Endothelial cell of umbilical vein (primary cell): ENCODE measurements at regions not wholly inside any gene's neighbourhood (a gene's known extent, or its start where the extent isn't known, plus 50 kb on each side); places are given as distances from the start of the nearest gene placed in this dataset.

ENCODE experiments used
- BruUV-seq: library from RNA; stranded (reverse); fragments of 400-500 nt; replicated peaks from 2 replicates; lab custom pipeline; 2021; lab: Mats Ljungman, UMichigan
- CTCF ChIA-PET: fragments of 300-600, 350-600 bp; sonication (Branson Sonifier 250); formaldehyde crosslinking; loops from one replicate; lab custom pipeline; 2021; ENCODE audit warnings: antibody characterized with exemption, inconsistent platforms; lab: Charles Lee
- POLR2A ChIA-PET: fragments of 300-600, 350-600 bp; sonication (Branson Sonifier 250); formaldehyde crosslinking; loops from one replicate; lab custom pipeline; 2021; ENCODE audit warnings: antibody characterized with exemption, inconsistent platforms; lab: Charles Lee
- DNase-seq: peaks from one replicate; pipeline ENCODE4 v3.0.0-alpha.2; 2011; ENCODE audit warnings: low read depth, low spot score
- FAIRE-seq: peaks from 2 replicates; lab custom pipeline; 2011; peaks lifted over from hg19 to GRCh38; lab: Jason Lieb, UNC
- H2AFZ ChIP-seq: 2 replicates; pipeline ENCODE4 v1.6.0; 2012; ENCODE audit warnings: low read depth, low read length, control low read depth, inconsistent platforms
- H3K27ac ChIP-seq: 2 replicates; pipeline ENCODE4 v1.5.1; 2011; ENCODE audit warnings: low read depth, mild to moderate bottlenecking, control low read depth, low read length, moderate library complexity; ENCODE audit not compliant: insufficient read depth
- H3K27me3 ChIP-seq, 2 experiments: 2 replicates each; pipeline versions ENCODE4 v1.6.0 to v1.6.1; 2011; ENCODE audit warnings: low read length in 2 of 2, mixed read lengths in 1 of 2; ENCODE audit not compliant: control insufficient read depth in 2 of 2, insufficient read depth in 2 of 2
- H3K36me3 ChIP-seq, 2 experiments: 2 replicates in 1 of 2; 3 replicates in 1 of 2; pipeline ENCODE4 v1.5.1; 2011; ENCODE audit warnings: low read length in 2 of 2, mild to moderate bottlenecking in 1 of 2, moderate library complexity in 1 of 2; ENCODE audit not compliant: control insufficient read depth in 2 of 2, insufficient read depth in 2 of 2; ENCODE audit errors: extremely low read depth in 1 of 2
- H3K4me1 ChIP-seq: 3 replicates; pipeline ENCODE4 v1.5.1; 2011; ENCODE audit warnings: mild to moderate bottlenecking, low read length; ENCODE audit not compliant: control insufficient read depth, insufficient read depth; ENCODE audit errors: extremely low read depth
- H3K4me2 ChIP-seq: 2 replicates; pipeline ENCODE4 v1.6.1; 2011; ENCODE audit warnings: low read length, control low read depth, mixed read lengths; ENCODE audit not compliant: insufficient read depth
- H3K4me3 ChIP-seq, 3 experiments: fragments of 200-600 bp in 1 of 3; sonication (generic), shearing (Covaris generic) in 1 of 3; replicated peaks in 1 of 3; 2 replicates each; pipeline ENCODE4 v1.5.1; 2011 to 2016; ENCODE audit warnings: control low read depth in 3 of 3, low read length in 3 of 3, mild to moderate bottlenecking in 2 of 3, inconsistent platforms in 1 of 3, low read depth in 1 of 3, moderate library complexity in 1 of 3; ENCODE audit not compliant: insufficient read depth in 1 of 3
- H3K79me2 ChIP-seq: 2 replicates; pipeline ENCODE4 v1.6.0; 2012; ENCODE audit warnings: low read length, inconsistent platforms; ENCODE audit not compliant: control insufficient read depth, insufficient read depth
- H3K9ac ChIP-seq: replicated peaks from 2 replicates; pipeline ENCODE3; 2011; ENCODE audit warnings: low read length, control low read depth; ENCODE audit not compliant: insufficient read depth; ENCODE audit errors: extremely low read depth
- H3K9me1 ChIP-seq: replicated peaks from 3 replicates; pipeline ENCODE4 v1.6.0; 2011; ENCODE audit warnings: mild to moderate bottlenecking, low read length; ENCODE audit not compliant: control insufficient read depth, insufficient read depth; ENCODE audit errors: extremely low read depth
- H3K9me3 ChIP-seq: replicated peaks from 2 replicates; pipeline ENCODE4 v1.5.1; 2012; ENCODE audit warnings: low read length, inconsistent platforms; ENCODE audit not compliant: control insufficient read depth, insufficient read depth
- H4K20me1 ChIP-seq: replicated peaks from 2 replicates; pipeline ENCODE3; 2011; ENCODE audit warnings: mild to moderate bottlenecking, low read length; ENCODE audit not compliant: control insufficient read depth, insufficient read depth; ENCODE audit errors: extremely low read depth
- CTCF ChIP-seq, 2 donors: IDR thresholded peaks; 1 replicate in 1 of 2; 2 replicates in 1 of 2; pipeline ENCODE4 v1.5.1; 2011; ENCODE audit warnings: low read length in 2 of 2, mild to moderate bottlenecking in 2 of 2, moderate library complexity in 2 of 2, control low read depth in 1 of 2, inconsistent platforms in 1 of 2, low read depth in 1 of 2; ENCODE audit not compliant: insufficient read depth in 1 of 2; ENCODE audit errors: extremely low read depth in 1 of 2
- EZH2 ChIP-seq: IDR thresholded peaks from 2 replicates; pipeline ENCODE4 v1.6.1; 2012; ENCODE audit warnings: borderline replicate concordance, low read depth, mild to moderate bottlenecking, moderate library complexity, low read length, inconsistent platforms; ENCODE audit not compliant: severe bottlenecking
- FOS ChIP-seq: IDR thresholded peaks from 2 replicates; pipeline ENCODE4 v1.6.1; 2011; ENCODE audit warnings: mild to moderate bottlenecking, low read length, moderate library complexity, borderline replicate concordance; ENCODE audit not compliant: insufficient read depth
- GATA2 ChIP-seq: IDR thresholded peaks from 2 replicates; pipeline ENCODE4 v1.7.0; 2011; ENCODE audit warnings: low read depth, mild to moderate bottlenecking, moderate library complexity, mixed read lengths, low read length; ENCODE audit not compliant: insufficient read length, insufficient read depth
- JUN ChIP-seq: IDR thresholded peaks from 2 replicates; pipeline ENCODE4 v1.6.1; 2011; ENCODE audit warnings: borderline replicate concordance, low read depth; ENCODE audit not compliant: insufficient read length, insufficient read depth
- MAX ChIP-seq: IDR thresholded peaks from 2 replicates; pipeline ENCODE4 v1.6.1; 2011; ENCODE audit not compliant: insufficient read depth, insufficient read length
- MYC ChIP-seq: IDR thresholded peaks from one replicate; pipeline ENCODE4 v1.6.1; 2011; ENCODE audit warnings: mild to moderate bottlenecking, low read depth, low read length
- POLR2A ChIP-seq: IDR thresholded peaks from 2 replicates; pipeline ENCODE4 v1.6.1; 2012; ENCODE audit warnings: low read depth, mild to moderate bottlenecking, control low read depth, low read length
- POLR2AphosphoS5 ChIP-seq: IDR thresholded peaks from 2 replicates; pipeline ENCODE4 v1.6.1; 2012; ENCODE audit warnings: low read depth, mild to moderate bottlenecking, control low read depth, low read length, moderate library complexity; ENCODE audit not compliant: insufficient read depth
- dilution Hi-C: fragments of 300-500 bp; cut with MboI; formaldehyde crosslinking; loops from one replicate; pipeline ENCODE4 v1.15.0; 2019; ENCODE audit warnings: low sequenced_read_pairs; ENCODE audit not compliant: extremely low pct_ligation_motif_present
- intact Hi-C: fragments of 100-400 bp; cut with micrococcal nuclease; formaldehyde crosslinking; loops from one replicate; pipeline ENCODE4 v1.10.0; 2022

- Histone ChIP-seq H4K20me1 (no peaks in the 10 kb centered on the region), H3K9me3 (no peaks in the 10 kb centered on the region), H3K27ac (no peak overlapping the region), H3K79me2 (no peaks in the 10 kb centered on the region), H3K4me1 (no peaks in the 10 kb centered on the region), H2AFZ (no peak overlapping the region), H3K4me2 (no peak overlapping the region), H3K4me3 (no peak overlapping the region), H3K9ac (no peak overlapping the region), H3K36me3 (no peaks in the 10 kb centered on the region), H3K9me1 (no peaks in the 10 kb centered on the region), H3K27me3 (no peaks in the 10 kb centered on the region)
- CTCF ChIA-PET = no interaction called here
- TF ChIP-seq JUN (no peak), POLR2A (no peak), POLR2AphosphoS5 (no peak), FOS (no peak), MAX (no peak), CTCF (IDR thresholded peaks at IDR 0.05; ENCODE audit: extremely low read depth in 1 of 2, insufficient read depth in 1 of 2, low read depth in 1 of 2, low read length in 2 of 2) (no peak), MYC (no peak), GATA2 (no peak), EZH2 (no peak)
- DNase-seq (no peak), FAIRE-seq (no peak)
- BruUV-seq = no TSS peak
- dilution Hi-C loops (no loop called here), intact Hi-C loops (no loop called here)
- POLR2A ChIA-PET = no interaction called here
Measured at GRCh38 chr4:116824172-116824571, 261.2 kb downstream of the TRAM1L1 start.
